ENCODE measurements at regions not wholly inside any gene's neighbourhood (a gene's known extent, or its start where the extent isn't known, plus 50 kb on each side); places are given as distances from the start of the nearest gene placed in this dataset.

DNA sequence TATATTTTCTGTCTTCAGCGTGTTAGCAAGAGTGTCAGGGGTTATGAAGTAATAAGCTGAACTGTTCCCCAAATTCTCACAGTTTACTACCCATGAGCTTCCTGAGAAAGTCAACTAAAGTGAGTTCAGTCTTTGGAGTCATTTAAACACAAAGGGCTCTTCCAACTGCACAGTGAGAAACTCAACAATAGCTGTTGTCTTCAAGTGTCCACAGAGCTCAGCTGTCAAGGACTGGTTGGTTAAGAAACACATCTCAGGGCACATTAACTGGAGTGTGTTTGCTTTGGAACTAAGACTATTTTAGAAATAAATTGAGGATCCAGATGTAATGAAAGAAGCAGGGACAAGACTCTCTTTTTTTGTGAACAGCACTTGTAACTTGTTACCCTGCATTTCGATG is 241.4 kb upstream of the SOX4 start:
- H3K36me3 ChIP-seq (ENCODE audit: control insufficient read depth, insufficient read depth, low read length): no peaks in the 10 kb centered on the region
- no peak for DNase-seq (ENCODE audit: low read depth in 2 of 2)
- no peak overlapping the region for H3K4me3 ChIP-seq (replicated peaks in 1 of 4; ENCODE audit: control extremely low read depth in 1 of 4, insufficient read depth in 1 of 4, low read depth in 3 of 4, low read length in 4 of 4)
- no peaks in the 10 kb centered on the region for H3K27me3 ChIP-seq (ENCODE audit: control insufficient read depth, insufficient read depth, low read length)
- H3K4me1 ChIP-seq (ENCODE audit: control insufficient read depth, extremely low read depth, insufficient read depth, low read length): no peaks in the 10 kb centered on the region
- no peak overlapping the region for H3K9ac ChIP-seq (ENCODE audit: insufficient read depth, low read length)
- TF ChIP-seq CTCF (conservative IDR thresholded peaks at IDR 0.05 in 1 of 2, IDR thresholded peaks at IDR 0.05 in 1 of 2; ENCODE audit: low read depth in 1 of 2, low read length in 2 of 2) (no peak), EZH2 (IDR thresholded peaks at IDR 0.05; ENCODE audit: low read length, missing control alignments) (no peak)
- no peak overlapping the region for H2AFZ ChIP-seq (ENCODE audit: low read length)
- H3K9me3 ChIP-seq (ENCODE audit: control insufficient read depth, insufficient read depth, low read depth, low read length): no peaks in the 10 kb centered on the region
- H3K4me2 ChIP-seq (ENCODE audit: extremely low read depth, insufficient read depth, low read length): no peak overlapping the region
- H4K20me1 ChIP-seq (ENCODE audit: control insufficient read depth, extremely low read depth, insufficient read depth, low read length): no peaks in the 10 kb centered on the region
- no peak overlapping the region for H3K27ac ChIP-seq (ENCODE audit: insufficient read depth, low read length)
- no peaks in the 10 kb centered on the region for H3K79me2 ChIP-seq (ENCODE audit: control insufficient read depth, insufficient read depth, low read length)

- Histone ChIP-seq H3K9me3 (ENCODE audit: control insufficient read depth, insufficient read depth, low read depth, low read length) (no peaks in the 10 kb centered on the region), H3K4me1 (ENCODE audit: control insufficient read depth, extremely low read depth, insufficient read depth, low read length) (no peaks in the 10 kb centered on the region), H3K79me2 (ENCODE audit: control insufficient read depth, insufficient read depth, low read length) (no peaks in the 10 kb centered on the region), H3K27me3 (ENCODE audit: control insufficient read depth, insufficient read depth, low read length) (no peaks in the 10 kb centered on the region), H3K4me3 (replicated peaks in 1 of 4; ENCODE audit: control extremely low read depth in 1 of 4, insufficient read depth in 1 of 4, low read depth in 3 of 4, low read length in 4 of 4) (no peak overlapping the region), H3K36me3 (ENCODE audit: control insufficient read depth, insufficient read depth, low read length) (no peaks in the 10 kb centered on the region), H3K9ac (ENCODE audit: insufficient read depth, low read length) (no peak overlapping the region), H3K27ac (ENCODE audit: insufficient read depth, low read length) (no peak overlapping the region), H4K20me1 (ENCODE audit: control insufficient read depth, extremely low read depth, insufficient read depth, low read length) (no peaks in the 10 kb centered on the region), H2AFZ (ENCODE audit: low read length) (no peak overlapping the region), H3K4me2 (ENCODE audit: extremely low read depth, insufficient read depth, low read length) (no peak overlapping the region)
- no peak for DNase-seq (ENCODE audit: low read depth in 2 of 2)
- TF ChIP-seq EZH2 (IDR thresholded peaks at IDR 0.05; ENCODE audit: low read length, missing control alignments) (no peak), CTCF (conservative IDR thresholded peaks at IDR 0.05 in 1 of 2, IDR thresholded peaks at IDR 0.05 in 1 of 2; ENCODE audit: low read depth in 1 of 2, low read length in 2 of 2) (no peak)
Measured at GRCh38 chr6:21354805-21355238, 238.7 kb upstream of the SOX4 start.

DNA sequence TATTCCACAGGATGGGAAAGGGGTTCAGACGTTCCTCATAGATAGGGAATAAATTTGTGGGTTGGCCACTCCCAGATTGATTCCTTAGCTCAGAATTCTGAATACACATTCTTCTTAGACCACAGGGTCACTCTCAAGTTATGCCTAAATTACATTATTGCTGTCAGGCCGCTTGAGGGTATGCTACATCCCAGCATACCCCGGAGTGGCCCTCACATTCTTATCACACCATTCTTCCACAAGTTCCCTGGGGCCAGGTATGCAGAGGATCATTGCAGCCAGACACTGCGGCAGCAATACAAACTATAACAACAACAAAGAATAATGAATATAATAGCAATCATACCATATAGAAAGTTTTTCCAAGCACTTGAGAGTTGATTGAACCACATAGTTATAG is 237.9 kb upstream of the SOX4 start:
- Histone ChIP-seq H2AFZ (ENCODE audit: low read length) (no peak overlapping the region), H3K4me2 (ENCODE audit: extremely low read depth, insufficient read depth, low read length) (no peak overlapping the region), H3K36me3 (ENCODE audit: control insufficient read depth, insufficient read depth, low read length) (no peaks in the 10 kb centered on the region), H3K9me3 (ENCODE audit: control insufficient read depth, insufficient read depth, low read depth, low read length) (no peaks in the 10 kb centered on the region), H3K9ac (ENCODE audit: insufficient read depth, low read length) (no peak overlapping the region), H4K20me1 (ENCODE audit: control insufficient read depth, extremely low read depth, insufficient read depth, low read length) (no peaks in the 10 kb centered on the region), H3K4me3 (replicated peaks in 1 of 4; ENCODE audit: control extremely low read depth in 1 of 4, insufficient read depth in 1 of 4, low read depth in 3 of 4, low read length in 4 of 4) (no peak overlapping the region), H3K27ac (ENCODE audit: insufficient read depth, low read length) (no peak overlapping the region), H3K27me3 (ENCODE audit: control insufficient read depth, insufficient read depth, low read length) (no peaks in the 10 kb centered on the region), H3K4me1 (ENCODE audit: control insufficient read depth, extremely low read depth, insufficient read depth, low read length) (no peaks in the 10 kb centered on the region), H3K79me2 (ENCODE audit: control insufficient read depth, insufficient read depth, low read length) (no peaks in the 10 kb centered on the region)
- DNase-seq (ENCODE audit: low read depth in 2 of 2): no peak
- TF ChIP-seq EZH2 (IDR thresholded peaks at IDR 0.05; ENCODE audit: low read length, missing control alignments) (no peak), CTCF (conservative IDR thresholded peaks at IDR 0.05 in 1 of 2, IDR thresholded peaks at IDR 0.05 in 1 of 2; ENCODE audit: low read depth in 1 of 2, low read length in 2 of 2) (no peak)

Measured in fibroblast of lung (primary cell).